Adrenal gland (tissue), 9 donors: ENCODE measurements at regions not wholly inside any gene's neighbourhood (a gene's known extent, or its start where the extent isn't known, plus 50 kb on each side); places are given as distances from the start of the nearest gene placed in this dataset.

ENCODE experiments used
- DNase-seq, 7 donors: peaks; one replicate each; pipeline ENCODE4 v3.0.0-alpha.2; 2019 to 2020
- H3K27ac ChIP-seq, 5 donors: fragments of 200-600 bp; sonication (generic) in 4 of 5; 1 replicate in 3 of 5; 2 replicates in 2 of 5; pipeline versions ENCODE4 v1.5.1 to v1.8.0; 2016 to 2020; ENCODE audit warnings: mild to moderate bottlenecking in 1 of 5
- H3K27me3 ChIP-seq: fragments of 200-600 bp; 2 replicates; pipeline ENCODE4 v1.8.0; 2021
- H3K36me3 ChIP-seq, 2 donors: fragments of 200-600 bp; replicated peaks in 1 of 2; 1 replicate in 1 of 2; 2 replicates in 1 of 2; pipeline versions ENCODE4 v1.5.1 to v1.8.0; 2018 to 2022
- H3K4me1 ChIP-seq, 2 donors: fragments of 200-600 bp; replicated peaks in 1 of 2; 1 replicate in 1 of 2; 2 replicates in 1 of 2; pipeline versions ENCODE4 v1.5.1 to v1.8.0; 2018 to 2021
- H3K4me3 ChIP-seq, 4 donors: fragments of 200-600 bp; sonication (generic) in 3 of 4; one replicate each; pipeline ENCODE4 v1.5.1; 2016 to 2018
- H3K9me3 ChIP-seq, 3 donors: fragments of 200-600 bp; sonication (generic) in 1 of 3; replicated peaks in 1 of 3; 1 replicate in 2 of 3; 2 replicates in 1 of 3; pipeline versions ENCODE4 v1.5.1 to v1.8.0; 2016 to 2021
- CTCF ChIP-seq, 6 experiments: fragments of 450-650 bp in 4 of 6; fragments of 200-600 bp in 2 of 6; sonication (generic) in 1 of 6; IDR thresholded peaks; 1 replicate in 5 of 6; 2 replicates in 1 of 6; pipeline versions ENCODE4 v1.5.1 to v1.8.0; 2016 to 2021; ENCODE audit warnings: antibody characterized with exemption in 6 of 6, mild to moderate bottlenecking in 2 of 6, moderate library complexity in 1 of 6
- POLR2A ChIP-seq, 2 donors: fragments of 450-650 bp; IDR thresholded peaks; one replicate each; pipeline ENCODE4 v1.6.1; 2017; ENCODE audit warnings: antibody characterized with exemption in 2 of 2, mild to moderate bottlenecking in 2 of 2, moderate library complexity in 1 of 2
- whole genome bisulfite sequencing, 4 donors: extraction: QIAGEN DNeasy Blood & Tissue Kit in 2 of 4; methylation state at CpG; one replicate each; pipeline versions ENCODE4 v1.1.5 to v1.1.7; 2013 to 2017; 5-methylcytosine and 5-hydroxymethylcytosine counted together
- intact Hi-C, 2 donors: fragments of 100-400 bp; cut with DNase I; formaldehyde crosslinking; loops; one replicate each; pipeline versions ENCODE4 v1.14.1 to v1.15.0; 2022 to 2023
- donor health status: healthy with polysubstance abuse.
- donor health status: Bipolar disorder and iron deficiency.
- donor health status: DM: yes; HTN: yes; CAD: no.
- donor health status: DM: no; HTN: no; CAD: no.
- donor health status: DM: no; HTN: no; CAD: no.

- no peaks in the 10 kb centered on the region for H3K9me3 ChIP-seq
- WGBS, 4 donors = 80 to 85% (median 83%) methylated on average over 4 of the region's 4 CpGs
- TF ChIP-seq POLR2A (IDR thresholded peaks at IDR 0.05) = no peak
- no peak for TF ChIP-seq CTCF (IDR thresholded peaks at IDR 0.05)
- H3K4me1 ChIP-seq = no peaks in the 10 kb centered on the region
- no peaks in the 10 kb centered on the region for H3K36me3 ChIP-seq
- H3K27ac ChIP-seq = no peak overlapping the region
- H3K4me3 ChIP-seq = no peak overlapping the region
- intact Hi-C loops = no loop called here
- DNase-seq = no peak
- no peaks in the 10 kb centered on the region for H3K27me3 ChIP-seq
Observed at GRCh38 chr4:116501954-116502353, 583.4 kb downstream of the TRAM1L1 start.

- TF ChIP-seq CTCF (IDR thresholded peaks at IDR 0.05) (no peak), POLR2A (IDR thresholded peaks at IDR 0.05) (no peak)
- no peaks in the 10 kb centered on the region for H3K36me3 ChIP-seq
- H3K9me3 ChIP-seq = no peaks in the 10 kb centered on the region
- DNase-seq = no peak
- intact Hi-C loops = no loop called here
- H3K27me3 ChIP-seq = no peaks in the 10 kb centered on the region
- 67 to 77% (median 71%) methylated on average over 2 of the region's 2 CpGs for WGBS, 4 donors
- H3K27ac ChIP-seq = no peak overlapping the region
- no peaks in the 10 kb centered on the region for H3K4me1 ChIP-seq
- H3K4me3 ChIP-seq = no peak overlapping the region
Observed at GRCh38 chr4:116500225-116500624, 585.2 kb downstream of the TRAM1L1 start.

- no peak for DNase-seq
- H3K36me3 ChIP-seq = no peaks in the 10 kb centered on the region
- H3K27me3 ChIP-seq = no peaks in the 10 kb centered on the region
- H3K4me3 ChIP-seq = no peak overlapping the region
- H3K9me3 ChIP-seq = no peaks in the 10 kb centered on the region
- no peaks in the 10 kb centered on the region for H3K4me1 ChIP-seq
- no peak overlapping the region for H3K27ac ChIP-seq
- TF ChIP-seq POLR2A (IDR thresholded peaks at IDR 0.05) = no peak
- no peak for TF ChIP-seq CTCF (IDR thresholded peaks at IDR 0.05)
- intact Hi-C loops = no loop called here
Observed at GRCh38 chr4:116489739-116490138, 595.6 kb downstream of the TRAM1L1 start.

GRCh38 chr4:116486401-116486800 is 599.0 kb downstream of the TRAM1L1 start:
- no peak for TF ChIP-seq CTCF (IDR thresholded peaks at IDR 0.05)
- TF ChIP-seq POLR2A (IDR thresholded peaks at IDR 0.05) = no peak
- intact Hi-C loops = no loop called here
- no peak for DNase-seq
- Histone ChIP-seq H3K36me3 (no peaks in the 10 kb centered on the region), H3K9me3 (no peaks in the 10 kb centered on the region), H3K4me3 (no peak overlapping the region), H3K27ac (no peak overlapping the region), H3K4me1 (no peaks in the 10 kb centered on the region), H3K27me3 (no peaks in the 10 kb centered on the region)
- WGBS, 4 donors = 75 to 88% (median 80%) methylated on average over 2 of the region's 2 CpGs
